ENCODE measurements at regions not wholly inside any gene's neighbourhood (a gene's known extent, or its start where the extent isn't known, plus 50 kb on each side); places are given as distances from the start of the nearest gene placed in this dataset.

- TF ChIP-seq, protein P1, sequence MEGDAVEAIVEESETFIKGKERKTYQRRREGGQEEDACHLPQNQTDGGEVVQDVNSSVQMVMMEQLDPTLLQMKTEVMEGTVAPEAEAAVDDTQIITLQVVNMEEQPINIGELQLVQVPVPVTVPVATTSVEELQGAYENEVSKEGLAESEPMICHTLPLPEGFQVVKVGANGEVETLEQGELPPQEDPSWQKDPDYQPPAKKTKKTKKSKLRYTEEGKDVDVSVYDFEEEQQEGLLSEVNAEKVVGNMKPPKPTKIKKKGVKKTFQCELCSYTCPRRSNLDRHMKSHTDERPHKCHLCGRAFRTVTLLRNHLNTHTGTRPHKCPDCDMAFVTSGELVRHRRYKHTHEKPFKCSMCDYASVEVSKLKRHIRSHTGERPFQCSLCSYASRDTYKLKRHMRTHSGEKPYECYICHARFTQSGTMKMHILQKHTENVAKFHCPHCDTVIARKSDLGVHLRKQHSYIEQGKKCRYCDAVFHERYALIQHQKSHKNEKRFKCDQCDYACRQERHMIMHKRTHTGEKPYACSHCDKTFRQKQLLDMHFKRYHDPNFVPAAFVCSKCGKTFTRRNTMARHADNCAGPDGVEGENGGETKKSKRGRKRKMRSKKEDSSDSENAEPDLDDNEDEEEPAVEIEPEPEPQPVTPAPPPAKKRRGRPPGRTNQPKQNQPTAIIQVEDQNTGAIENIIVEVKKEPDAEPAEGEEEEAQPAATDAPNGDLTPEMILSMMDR (IDR thresholded peaks at IDR 0.05; ENCODE audit: insufficient read depth, low read depth, low read length) = no peak
- no peak for TF ChIP-seq EZH2 (IDR thresholded peaks at IDR 0.05; ENCODE audit: insufficient read depth, low read length)
These were observed 73.9 kb upstream of the RANBP6 start for GRCh38 chr9:6089300-6089699.
